Endothelial cell of umbilical vein (primary cell): ENCODE measurements at regions not wholly inside any gene's neighbourhood (a gene's known extent, or its start where the extent isn't known, plus 50 kb on each side); places are given as distances from the start of the nearest gene placed in this dataset.

Experiments
- BruUV-seq: library from RNA; stranded (reverse); fragments of 400-500 nt; replicated peaks from 2 replicates; lab custom pipeline; 2021; lab: Mats Ljungman, UMichigan
- CTCF ChIA-PET: fragments of 300-600, 350-600 bp; sonication (Branson Sonifier 250); formaldehyde crosslinking; loops from one replicate; lab custom pipeline; 2021; ENCODE audit warnings: antibody characterized with exemption, inconsistent platforms; lab: Charles Lee
- POLR2A ChIA-PET: fragments of 300-600, 350-600 bp; sonication (Branson Sonifier 250); formaldehyde crosslinking; loops from one replicate; lab custom pipeline; 2021; ENCODE audit warnings: antibody characterized with exemption, inconsistent platforms; lab: Charles Lee
- DNase-seq: peaks from one replicate; pipeline ENCODE4 v3.0.0-alpha.2; 2011; ENCODE audit warnings: low read depth, low spot score
- FAIRE-seq: peaks from 2 replicates; lab custom pipeline; 2011; peaks lifted over from hg19 to GRCh38; lab: Jason Lieb, UNC
- H2AFZ ChIP-seq: 2 replicates; pipeline ENCODE4 v1.6.0; 2012; ENCODE audit warnings: low read depth, low read length, control low read depth, inconsistent platforms
- H3K27ac ChIP-seq: 2 replicates; pipeline ENCODE4 v1.5.1; 2011; ENCODE audit warnings: low read depth, mild to moderate bottlenecking, control low read depth, low read length, moderate library complexity; ENCODE audit not compliant: insufficient read depth
- H3K27me3 ChIP-seq, 2 experiments: 2 replicates each; pipeline versions ENCODE4 v1.6.0 to v1.6.1; 2011; ENCODE audit warnings: low read length in 2 of 2, mixed read lengths in 1 of 2; ENCODE audit not compliant: control insufficient read depth in 2 of 2, insufficient read depth in 2 of 2
- H3K36me3 ChIP-seq, 2 experiments: 2 replicates in 1 of 2; 3 replicates in 1 of 2; pipeline ENCODE4 v1.5.1; 2011; ENCODE audit warnings: low read length in 2 of 2, mild to moderate bottlenecking in 1 of 2, moderate library complexity in 1 of 2; ENCODE audit not compliant: control insufficient read depth in 2 of 2, insufficient read depth in 2 of 2; ENCODE audit errors: extremely low read depth in 1 of 2
- H3K4me1 ChIP-seq: 3 replicates; pipeline ENCODE4 v1.5.1; 2011; ENCODE audit warnings: mild to moderate bottlenecking, low read length; ENCODE audit not compliant: control insufficient read depth, insufficient read depth; ENCODE audit errors: extremely low read depth
- H3K4me2 ChIP-seq: 2 replicates; pipeline ENCODE4 v1.6.1; 2011; ENCODE audit warnings: low read length, control low read depth, mixed read lengths; ENCODE audit not compliant: insufficient read depth
- H3K4me3 ChIP-seq, 3 experiments: fragments of 200-600 bp in 1 of 3; sonication (generic), shearing (Covaris generic) in 1 of 3; replicated peaks in 1 of 3; 2 replicates each; pipeline ENCODE4 v1.5.1; 2011 to 2016; ENCODE audit warnings: control low read depth in 3 of 3, low read length in 3 of 3, mild to moderate bottlenecking in 2 of 3, inconsistent platforms in 1 of 3, low read depth in 1 of 3, moderate library complexity in 1 of 3; ENCODE audit not compliant: insufficient read depth in 1 of 3
- H3K79me2 ChIP-seq: 2 replicates; pipeline ENCODE4 v1.6.0; 2012; ENCODE audit warnings: low read length, inconsistent platforms; ENCODE audit not compliant: control insufficient read depth, insufficient read depth
- H3K9ac ChIP-seq: replicated peaks from 2 replicates; pipeline ENCODE3; 2011; ENCODE audit warnings: low read length, control low read depth; ENCODE audit not compliant: insufficient read depth; ENCODE audit errors: extremely low read depth
- H3K9me1 ChIP-seq: replicated peaks from 3 replicates; pipeline ENCODE4 v1.6.0; 2011; ENCODE audit warnings: mild to moderate bottlenecking, low read length; ENCODE audit not compliant: control insufficient read depth, insufficient read depth; ENCODE audit errors: extremely low read depth
- H3K9me3 ChIP-seq: replicated peaks from 2 replicates; pipeline ENCODE4 v1.5.1; 2012; ENCODE audit warnings: low read length, inconsistent platforms; ENCODE audit not compliant: control insufficient read depth, insufficient read depth
- H4K20me1 ChIP-seq: replicated peaks from 2 replicates; pipeline ENCODE3; 2011; ENCODE audit warnings: mild to moderate bottlenecking, low read length; ENCODE audit not compliant: control insufficient read depth, insufficient read depth; ENCODE audit errors: extremely low read depth
- CTCF ChIP-seq, 2 donors: IDR thresholded peaks; 1 replicate in 1 of 2; 2 replicates in 1 of 2; pipeline ENCODE4 v1.5.1; 2011; ENCODE audit warnings: low read length in 2 of 2, mild to moderate bottlenecking in 2 of 2, moderate library complexity in 2 of 2, control low read depth in 1 of 2, inconsistent platforms in 1 of 2, low read depth in 1 of 2; ENCODE audit not compliant: insufficient read depth in 1 of 2; ENCODE audit errors: extremely low read depth in 1 of 2
- EZH2 ChIP-seq: IDR thresholded peaks from 2 replicates; pipeline ENCODE4 v1.6.1; 2012; ENCODE audit warnings: borderline replicate concordance, low read depth, mild to moderate bottlenecking, moderate library complexity, low read length, inconsistent platforms; ENCODE audit not compliant: severe bottlenecking
- FOS ChIP-seq: IDR thresholded peaks from 2 replicates; pipeline ENCODE4 v1.6.1; 2011; ENCODE audit warnings: mild to moderate bottlenecking, low read length, moderate library complexity, borderline replicate concordance; ENCODE audit not compliant: insufficient read depth
- GATA2 ChIP-seq: IDR thresholded peaks from 2 replicates; pipeline ENCODE4 v1.7.0; 2011; ENCODE audit warnings: low read depth, mild to moderate bottlenecking, moderate library complexity, mixed read lengths, low read length; ENCODE audit not compliant: insufficient read length, insufficient read depth
- JUN ChIP-seq: IDR thresholded peaks from 2 replicates; pipeline ENCODE4 v1.6.1; 2011; ENCODE audit warnings: borderline replicate concordance, low read depth; ENCODE audit not compliant: insufficient read length, insufficient read depth
- MAX ChIP-seq: IDR thresholded peaks from 2 replicates; pipeline ENCODE4 v1.6.1; 2011; ENCODE audit not compliant: insufficient read depth, insufficient read length
- MYC ChIP-seq: IDR thresholded peaks from one replicate; pipeline ENCODE4 v1.6.1; 2011; ENCODE audit warnings: mild to moderate bottlenecking, low read depth, low read length
- POLR2A ChIP-seq: IDR thresholded peaks from 2 replicates; pipeline ENCODE4 v1.6.1; 2012; ENCODE audit warnings: low read depth, mild to moderate bottlenecking, control low read depth, low read length
- POLR2AphosphoS5 ChIP-seq: IDR thresholded peaks from 2 replicates; pipeline ENCODE4 v1.6.1; 2012; ENCODE audit warnings: low read depth, mild to moderate bottlenecking, control low read depth, low read length, moderate library complexity; ENCODE audit not compliant: insufficient read depth
- dilution Hi-C: fragments of 300-500 bp; cut with MboI; formaldehyde crosslinking; loops from one replicate; pipeline ENCODE4 v1.15.0; 2019; ENCODE audit warnings: low sequenced_read_pairs; ENCODE audit not compliant: extremely low pct_ligation_motif_present
- intact Hi-C: fragments of 100-400 bp; cut with micrococcal nuclease; formaldehyde crosslinking; loops from one replicate; pipeline ENCODE4 v1.10.0; 2022

GRCh38 chr6:14283600-14284235 lies 166.1 kb downstream of the CD83 start:
- H3K36me3 ChIP-seq = no peaks in the 10 kb centered on the region
- H3K9ac ChIP-seq = no peak overlapping the region
- H3K4me1 ChIP-seq = no peaks in the 10 kb centered on the region
- no peaks in the 10 kb centered on the region for H3K9me1 ChIP-seq
- peaks cover 4% of the 10 kb centered on the region for H3K9me3 ChIP-seq
- intact Hi-C loops (no loop called here), dilution Hi-C loops (no loop called here)
- H3K27me3 ChIP-seq = no peaks in the 10 kb centered on the region
- H2AFZ ChIP-seq = no peak overlapping the region
- ChIA-PET CTCF (no interaction called here), POLR2A (no interaction called here)
- TF ChIP-seq POLR2AphosphoS5 = no peak
- TF ChIP-seq JUN = no peak
- TF ChIP-seq GATA2 = no peak
- no peak for TF ChIP-seq FOS
- no peak for TF ChIP-seq MYC
- TF ChIP-seq CTCF (IDR thresholded peaks at IDR 0.05; ENCODE audit: extremely low read depth in 1 of 2, insufficient read depth in 1 of 2, low read depth in 1 of 2, low read length in 2 of 2) = no peak
- no peak for TF ChIP-seq MAX
- TF ChIP-seq POLR2A = no peak
- no peak for TF ChIP-seq EZH2
- H3K27ac ChIP-seq = no peak overlapping the region
- FAIRE-seq (no peak), DNase-seq (no peak)
- no TSS peak for BruUV-seq
- H3K4me3 ChIP-seq = no peak overlapping the region
- H3K79me2 ChIP-seq = no peaks in the 10 kb centered on the region
- H4K20me1 ChIP-seq = no peaks in the 10 kb centered on the region
- H3K4me2 ChIP-seq = no peak overlapping the region
